GM19240 (cell line): ENCODE measurements at regions not wholly inside any gene's neighbourhood (a gene's known extent, or its start where the extent isn't known, plus 50 kb on each side); places are given as distances from the start of the nearest gene placed in this dataset.

Source experiments
- DNase-seq: peaks from one replicate; pipeline ENCODE4 v3.0.0; 2011; ENCODE audit warnings: low spot score; ENCODE audit not compliant: insufficient read length

- no peak for DNase-seq
Observed at GRCh38 chr2:128525653-128526052, 207.0 kb upstream of the HS6ST1 start.

GRCh38 chr2:128526455-128526976 is 207.8 kb upstream of the HS6ST1 start:
- no peak for DNase-seq

GRCh38 chr2:128528133-128528532 is 209.5 kb upstream of the HS6ST1 start:
- DNase-seq: no peak

GRCh38 chr2:128530025-128530573 is 211.4 kb upstream of the HS6ST1 start:
- DNase-seq: no peak

- DNase-seq: no peak
Observed at GRCh38 chr2:128531856-128532255, 213.2 kb upstream of the HS6ST1 start.

- no peak for DNase-seq
Observed at GRCh38 chr2:128533101-128533500, 214.4 kb upstream of the HS6ST1 start.

GRCh38 chr2:128534688-128535392 is 216.2 kb upstream of the HS6ST1 start:
- DNase-seq: no peak

- DNase-seq: no peak
Observed at GRCh38 chr2:128535953-128536352, 217.3 kb upstream of the HS6ST1 start.

GRCh38 chr2:128536925-128537620 is 218.4 kb upstream of the HS6ST1 start:
- DNase-seq: no peak

- no peak for DNase-seq
Observed at GRCh38 chr2:128537646-128538045, 219.0 kb upstream of the HS6ST1 start.

- DNase-seq: no peak
Observed at GRCh38 chr2:128538396-128538795, 219.7 kb upstream of the HS6ST1 start.

GRCh38 chr2:128540670-128541069 is 222.0 kb upstream of the HS6ST1 start:
- no peak for DNase-seq

GRCh38 chr2:128541448-128541847 is 222.8 kb upstream of the HS6ST1 start:
- DNase-seq: no peak

GRCh38 chr2:128543036-128543435 is 224.4 kb upstream of the HS6ST1 start:
- no peak for DNase-seq

- no peak for DNase-seq
Observed at GRCh38 chr2:128543646-128544045, 225.0 kb upstream of the HS6ST1 start.

- no peak for DNase-seq
Observed at GRCh38 chr2:128544321-128545037, 225.8 kb upstream of the HS6ST1 start.

- DNase-seq: no peak
Observed at GRCh38 chr2:128545085-128545484, 226.4 kb upstream of the HS6ST1 start.

- no peak for DNase-seq
Observed at GRCh38 chr2:128545829-128546228, 227.2 kb upstream of the HS6ST1 start.

GRCh38 chr2:128547667-128548066 is 229.0 kb upstream of the HS6ST1 start:
- DNase-seq: no peak

GRCh38 chr2:128548461-128548891 is 229.8 kb upstream of the HS6ST1 start:
- no peak for DNase-seq

GRCh38 chr2:128549094-128549493 is 230.4 kb upstream of the HS6ST1 start:
- DNase-seq: no peak
